HG03108 (cell line): ENCODE measurements at regions not wholly inside any gene's neighbourhood (a gene's known extent, or its start where the extent isn't known, plus 50 kb on each side); places are given as distances from the start of the nearest gene placed in this dataset.
A peak's percentile ranks its signal among the peaks of the same experiment; 100 is the strongest.

ENCODE experiments used
- ATAC-seq: cut with Tn5 transposase; IDR thresholded peaks from one replicate; pipeline ENCODE4 v1.9.1; 2021; ENCODE audit warnings: moderate library complexity; ENCODE audit not compliant: unreplicated experiment

- ATAC-seq: no peak
Measured at GRCh38 chr4:171759274-171759673, 53.9 kb upstream of the GALNTL6 start.

- ATAC-seq: no peak
Measured at GRCh38 chr4:171751538-171751937, 61.7 kb upstream of the GALNTL6 start.

GRCh38 chr4:171746418-171746817 is 66.8 kb upstream of the GALNTL6 start:
- no peak for ATAC-seq

- ATAC-seq: no peak
Measured at GRCh38 chr4:171742436-171742835, 70.8 kb upstream of the GALNTL6 start.

- no peak for ATAC-seq
Measured at GRCh38 chr4:171727185-171727584, 86.0 kb upstream of the GALNTL6 start.

GRCh38 chr4:171721937-171722336 is 91.3 kb upstream of the GALNTL6 start:
- no peak for ATAC-seq

- no peak for ATAC-seq
Measured at GRCh38 chr4:171719691-171720090, 93.5 kb upstream of the GALNTL6 start.

GRCh38 chr4:171718665-171719064 is 94.5 kb upstream of the GALNTL6 start:
- ATAC-seq: no peak

GRCh38 chr4:171718069-171718468 is 95.1 kb upstream of the GALNTL6 start:
- no peak for ATAC-seq

GRCh38 chr4:171717231-171717741 is 95.9 kb upstream of the GALNTL6 start:
- ATAC-seq: no peak

- ATAC-seq: no peak
Measured at GRCh38 chr4:171715973-171716372, 97.2 kb upstream of the GALNTL6 start.

GRCh38 chr4:171714791-171715454 is 98.3 kb upstream of the GALNTL6 start:
- no peak for ATAC-seq

GRCh38 chr4:171710743-171711142 is 102.5 kb upstream of the GALNTL6 start:
- no peak for ATAC-seq

- peak; percentile 99 for ATAC-seq
Measured at GRCh38 chr4:171676555-171677215, 136.5 kb upstream of the GALNTL6 start.

- ATAC-seq: no peak
Measured at GRCh38 chr4:171674781-171675180, 138.4 kb upstream of the GALNTL6 start.

- ATAC-seq: no peak
Measured at GRCh38 chr4:171668403-171668802, 144.8 kb upstream of the GALNTL6 start.

GRCh38 chr4:171667906-171668305 is 145.3 kb upstream of the GALNTL6 start:
- ATAC-seq: no peak

- no peak for ATAC-seq
Measured at GRCh38 chr4:171651071-171651470, 162.1 kb upstream of the GALNTL6 start.

- no peak for ATAC-seq
Measured at GRCh38 chr4:171650543-171650942, 162.7 kb upstream of the GALNTL6 start.

- no peak for ATAC-seq
Measured at GRCh38 chr4:171648926-171649325, 164.3 kb upstream of the GALNTL6 start.

GRCh38 chr4:171646984-171647383 is 166.2 kb upstream of the GALNTL6 start:
- no peak for ATAC-seq

GRCh38 chr4:171644430-171645057 is 168.7 kb upstream of the GALNTL6 start:
- peak; percentile 86 for ATAC-seq
